Hematopoietic multipotent progenitor cell treated with erythropoietin and hydrocortisone succinate and interleukin-3 and kit ligand, for 8 days (in vitro differentiated cells): ENCODE measurements at regions not wholly inside any gene's neighbourhood (a gene's known extent, or its start where the extent isn't known, plus 50 kb on each side); places are given as distances from the start of the nearest gene placed in this dataset.

Experiments
- DNase-seq: peaks from one replicate; pipeline ENCODE4 v3.0.0-alpha.2; 2015

GRCh38 chr4:163969291-163969690, 474.8 kb downstream of the TMA16 start:
- DNase-seq, result no peak

- DNase-seq, result no peak
Observed at GRCh38 chr4:163976588-163976987, 482.1 kb downstream of the TMA16 start.

GRCh38 chr4:163988391-163988790, 493.9 kb downstream of the TMA16 start:
- no peak for DNase-seq

GRCh38 chr4:163988865-163989264, 494.4 kb downstream of the TMA16 start:
- no peak for DNase-seq

GRCh38 chr4:163991298-163991865, 496.9 kb downstream of the TMA16 start:
- DNase-seq, result no peak

GRCh38 chr4:164009435-164009834, 514.9 kb downstream of the TMA16 start:
- no peak for DNase-seq

GRCh38 chr4:164011791-164012190, 517.3 kb downstream of the TMA16 start:
- DNase-seq, result no peak

- peak; percentile 25 for DNase-seq
Observed at GRCh38 chr4:164012396-164013027, 518.0 kb downstream of the TMA16 start.

- DNase-seq, result no peak
Observed at GRCh38 chr4:164021947-164022346, 527.5 kb downstream of the TMA16 start.

GRCh38 chr4:164023214-164023613, 528.7 kb downstream of the TMA16 start:
- no peak for DNase-seq

- no peak for DNase-seq
Observed at GRCh38 chr4:164027805-164028204, 533.3 kb downstream of the TMA16 start.

- no peak for DNase-seq
Observed at GRCh38 chr4:164039482-164039881, 545.0 kb downstream of the TMA16 start.

GRCh38 chr4:164056426-164057142, 562.1 kb downstream of the TMA16 start:
- no peak for DNase-seq

GRCh38 chr4:164058776-164059445, 564.4 kb downstream of the TMA16 start:
- DNase-seq, result no peak

GRCh38 chr4:164060456-164060855, 566.0 kb downstream of the TMA16 start:
- no peak for DNase-seq

GRCh38 chr4:164068392-164068791, 573.9 kb downstream of the TMA16 start:
- no peak for DNase-seq

GRCh38 chr4:164070625-164071024, 576.1 kb downstream of the TMA16 start:
- no peak for DNase-seq

GRCh38 chr4:164081371-164081770, 586.9 kb downstream of the TMA16 start:
- no peak for DNase-seq

GRCh38 chr4:164081801-164082200, 587.3 kb downstream of the TMA16 start:
- DNase-seq, result no peak

- DNase-seq, result no peak
Observed at GRCh38 chr4:164087733-164088132, 593.2 kb downstream of the TMA16 start.

GRCh38 chr4:164095313-164096110, 601.0 kb downstream of the TMA16 start:
- DNase-seq, result no peak

- DNase-seq, result no peak
Observed at GRCh38 chr4:164096766-164097518, 602.5 kb downstream of the TMA16 start.
